HepG2 (cell line): ENCODE measurements at regions not wholly inside any gene's neighbourhood (a gene's known extent, or its start where the extent isn't known, plus 50 kb on each side); places are given as distances from the start of the nearest gene placed in this dataset.
A peak's percentile ranks its signal among the peaks of the same experiment; 100 is the strongest.

Experiments
- ATAC-seq: fragments of 200-7000 bp; cut with Tn5 transposase; 3 replicates; pipeline ENCODE4 v1.9.1; 2020; ENCODE audit warnings: mild to moderate bottlenecking, moderate library complexity
- BruUV-seq: library from RNA; stranded (reverse); fragments of 400-500 nt; replicated peaks from 2 replicates; lab custom pipeline; 2021; lab: Mats Ljungman, UMichigan
- CTCF ChIA-PET: fragments of 300-600 bp; formaldehyde crosslinking; extraction: SDS; loops from one replicate; lab custom pipeline; 2021; ENCODE audit warnings: low total read pairs, inconsistent platforms, low intra/inter-chr PET ratio; lab: Yijun Ruan, JAX
- POLR2A ChIA-PET: fragments of 350-600 bp; sonication (Branson Sonifier 250); formaldehyde crosslinking; loops from one replicate; lab custom pipeline; 2020; ENCODE audit warnings: antibody characterized with exemption, inconsistent platforms; lab: Yijun Ruan, JAX
- DNase-seq: peaks from one replicate; pipeline ENCODE4 v3.0.0-alpha.2; 2015; ENCODE audit warnings: low spot score
- FAIRE-seq: peaks from 3 replicates; lab custom pipeline; 2011; peaks lifted over from hg19 to GRCh38; lab: Jason Lieb, UNC
- H2AFZ ChIP-seq: one replicate; pipeline ENCODE4 v1.6.1; 2011; ENCODE audit warnings: low read length, inconsistent platforms
- H3K27ac ChIP-seq: fragments of 300-600 bp; 3 replicates; pipeline ENCODE4 v1.8.0; 2011; ENCODE audit warnings: mixed run types, mild to moderate bottlenecking, mixed read lengths, low read length, inconsistent platforms; ENCODE audit not compliant: insufficient read depth; ENCODE audit errors: extremely low read length
- H3K27me3 ChIP-seq, 2 experiments: fragments of 200-600 bp in 1 of 2; 2 replicates in 1 of 2; 3 replicates in 1 of 2; pipeline versions ENCODE4 v1.6.0 to v1.8.0; 2011; ENCODE audit warnings: low read length in 2 of 2, mild to moderate bottlenecking in 2 of 2, moderate library complexity in 2 of 2, inconsistent platforms in 1 of 2; ENCODE audit not compliant: insufficient read depth in 2 of 2, control insufficient read depth in 1 of 2
- H3K36me3 ChIP-seq, 2 experiments: fragments of 200-600 bp in 1 of 2; replicated peaks in 1 of 2; 2 replicates in 1 of 2; 3 replicates in 1 of 2; pipeline versions ENCODE4 v1.5.1 to v1.8.0; 2011; ENCODE audit warnings: low read length in 2 of 2, inconsistent platforms in 1 of 2; ENCODE audit not compliant: insufficient read depth in 2 of 2, control insufficient read depth in 1 of 2
- H3K4me1 ChIP-seq: 2 replicates; pipeline ENCODE4 v1.5.1; 2012; ENCODE audit warnings: low read length, inconsistent platforms; ENCODE audit not compliant: insufficient read depth
- H3K4me2 ChIP-seq: 2 replicates; pipeline ENCODE4 v1.6.0; 2011; ENCODE audit warnings: low read depth, low read length, inconsistent platforms
- H3K4me3 ChIP-seq, 3 experiments: fragments of 200-600 bp in 1 of 3; sonication (generic), shearing (Covaris generic) in 1 of 3; replicated peaks in 1 of 3; 2 replicates each; pipeline ENCODE4 v1.5.1; 2011 to 2016; ENCODE audit warnings: low read length in 3 of 3, inconsistent platforms in 2 of 3, low read depth in 2 of 3, mild to moderate bottlenecking in 2 of 3, control low read depth in 1 of 3, mixed read lengths in 1 of 3; ENCODE audit not compliant: insufficient read depth in 1 of 3
- H3K79me2 ChIP-seq: one replicate; pipeline ENCODE4 v1.6.1; 2011; ENCODE audit warnings: low read length, inconsistent platforms; ENCODE audit not compliant: insufficient read depth
- H3K9ac ChIP-seq: 2 replicates; pipeline ENCODE4 v1.6.0; 2011; ENCODE audit warnings: mild to moderate bottlenecking, low read depth, low read length, inconsistent platforms; ENCODE audit not compliant: insufficient read depth
- H3K9me3 ChIP-seq: 2 replicates; pipeline ENCODE4 v1.5.1; 2012; ENCODE audit warnings: mild to moderate bottlenecking, low read length
- H4K20me1 ChIP-seq: 2 replicates; pipeline ENCODE4 v1.6.0; 2011; ENCODE audit warnings: inconsistent platforms, mild to moderate bottlenecking, low read length, moderate library complexity; ENCODE audit not compliant: insufficient read depth
- HMG20B ChIP-seq: conservative IDR thresholded peaks from 2 replicates; pipeline ENCODE4 v1.6.1; 2016; ENCODE audit warnings: missing genetic modification reagents, missing compliant biosample characterization
- PCBP1 ChIP-seq: fragments of 200-400 bp; formaldehyde crosslinking; IDR thresholded peaks from 2 replicates; pipeline ENCODE4 v1.6.1; 2017; ENCODE audit warnings: mild to moderate bottlenecking, low read depth, low read length, borderline replicate concordance
- PCBP2 ChIP-seq: fragments of 200-400 bp; formaldehyde crosslinking; optimal IDR thresholded peaks from 2 replicates; pipeline ENCODE3; 2018; ENCODE audit warnings: low read length, low read depth; ENCODE audit not compliant: poor library complexity, severe bottlenecking
- POLR2AphosphoS2 ChIP-seq: IDR thresholded peaks from 2 replicates; pipeline ENCODE4 v1.6.1; 2011; ENCODE audit warnings: low read depth, low read length, improper control_type of control experiment
- ZC3H4 ChIP-seq: sonication (generic); formaldehyde crosslinking; IDR thresholded peaks from 2 replicates; pipeline ENCODE4 v1.4.0; 2020; ENCODE audit warnings: missing genetic modification reagents, borderline replicate concordance
- ZNF143 ChIP-seq: sonication (generic); formaldehyde crosslinking; IDR thresholded peaks from 2 replicates; pipeline ENCODE4 v1.4.0; 2020; ENCODE audit warnings: missing genetic modification reagents
- ZNF350 ChIP-seq: sonication (generic); formaldehyde crosslinking; IDR thresholded peaks from 2 replicates; pipeline ENCODE4 v1.4.0; 2020; ENCODE audit warnings: mild to moderate bottlenecking, low read depth, missing genetic modification reagents, borderline replicate concordance
- ZNF788 ChIP-seq: sonication (generic); formaldehyde crosslinking; IDR thresholded peaks from 2 replicates; pipeline ENCODE4 v1.5.0; 2020; ENCODE audit warnings: mild to moderate bottlenecking, missing genetic modification reagents, borderline replicate concordance
- WGBS: methylation state at CpG from one replicate; pipeline ENCODE4 v1.1.6; 2017; ENCODE audit warnings: low lambda C conversion rate; 5-methylcytosine and 5-hydroxymethylcytosine counted together
- in situ Hi-C: cut with HindIII; loops from 2 replicates; pipeline ENCODE4 v1.10.0; 2017; ENCODE audit warnings: low pct_unique_long_range_greater_than_20kb; ENCODE audit not compliant: extremely low pct_ligation_motif_present
- intact Hi-C: fragments of 100-400 bp; cut with micrococcal nuclease; formaldehyde crosslinking; loops from one replicate; pipeline ENCODE4 v1.10.0; 2022; ENCODE audit not compliant: unreplicated experiment
- TF ChIP-seq, protein P1 (sequence below): fragments of 450-650 bp; IDR thresholded peaks from 2 replicates; pipeline ENCODE4 v1.6.1; 2016
- TF ChIP-seq, protein P2 (sequence below): sonication (generic); formaldehyde crosslinking; IDR thresholded peaks from 2 replicates; pipeline ENCODE4 v1.5.0; 2020; ENCODE audit warnings: missing genetic modification reagents

DNA sequence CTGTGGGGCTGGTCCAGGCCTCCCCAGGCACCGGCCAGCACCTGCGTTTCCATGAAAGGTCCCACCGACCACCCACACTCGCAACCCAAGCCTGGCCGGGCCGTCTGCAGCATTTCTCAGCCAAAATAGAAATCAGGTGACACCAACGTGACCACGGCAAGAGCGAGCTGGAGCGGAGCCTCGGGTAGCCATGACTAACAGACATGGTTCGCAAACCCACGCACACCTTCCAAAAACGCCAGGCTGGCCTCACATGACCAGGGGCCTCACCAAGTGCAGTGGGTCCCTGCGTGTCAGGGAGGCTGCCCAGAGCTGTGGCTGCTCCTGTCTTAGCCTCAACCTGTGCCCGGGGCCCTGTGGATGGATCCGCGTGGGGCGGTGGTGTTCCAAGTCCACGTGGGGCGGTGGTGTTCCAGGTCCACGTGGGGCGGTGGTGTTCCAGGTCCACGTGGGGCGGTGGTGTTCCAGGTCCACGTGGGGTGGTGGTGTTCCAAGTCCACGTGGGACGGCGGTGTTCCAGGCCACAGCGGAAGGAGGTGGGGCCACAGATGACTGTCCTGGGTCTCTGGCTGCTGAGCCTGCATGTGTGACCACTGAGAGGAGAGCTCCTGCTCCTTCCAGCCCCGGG is 64.4 kb upstream of the ADGRA1 start:
- Histone ChIP-seq H3K27ac (no peak overlapping the region), H2AFZ (no peak overlapping the region), H3K79me2 (no peaks in the 10 kb centered on the region), H3K27me3 (peaks cover 6 to 66% of the 10 kb centered on the region in 2 experiments; a peak in 4 of 5 replicates), H3K9me3 (no peaks in the 10 kb centered on the region), H3K4me3 (no peak overlapping the region), H3K4me1 (peaks cover 9% of the 10 kb centered on the region; the same call in 1 of the 2 replicates), H3K4me2 (no peak overlapping the region), H3K36me3 (no peaks in the 10 kb centered on the region), H4K20me1 (no peaks in the 10 kb centered on the region), H3K9ac (no peak overlapping the region)
- no TSS peak for BruUV-seq
- in situ Hi-C loops (no loop called here), intact Hi-C loops (no loop called here)
- ChIA-PET CTCF (no interaction called here), POLR2A (no interaction called here)
- no peak for ATAC-seq
- no peak for DNase-seq
- FAIRE-seq = no peak
- WGBS = 68% methylated on average over 28 of the region's 31 CpGs
- TF ChIP-seq, protein P1, sequence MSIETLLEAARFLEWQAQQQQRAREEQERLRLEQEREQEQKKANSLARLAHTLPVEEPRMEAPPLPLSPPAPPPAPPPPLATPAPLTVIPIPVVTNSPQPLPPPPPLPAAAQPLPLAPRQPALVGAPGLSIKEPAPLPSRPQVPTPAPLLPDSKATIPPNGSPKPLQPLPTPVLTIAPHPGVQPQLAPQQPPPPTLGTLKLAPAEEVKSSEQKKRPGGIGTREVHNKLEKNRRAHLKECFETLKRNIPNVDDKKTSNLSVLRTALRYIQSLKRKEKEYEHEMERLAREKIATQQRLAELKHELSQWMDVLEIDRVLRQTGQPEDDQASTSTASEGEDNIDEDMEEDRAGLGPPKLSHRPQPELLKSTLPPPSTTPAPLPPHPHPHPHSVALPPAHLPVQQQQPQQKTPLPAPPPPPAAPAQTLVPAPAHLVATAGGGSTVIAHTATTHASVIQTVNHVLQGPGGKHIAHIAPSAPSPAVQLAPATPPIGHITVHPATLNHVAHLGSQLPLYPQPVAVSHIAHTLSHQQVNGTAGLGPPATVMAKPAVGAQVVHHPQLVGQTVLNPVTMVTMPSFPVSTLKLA = peak; percentile 93
- no peak for TF ChIP-seq PCBP2
- TF ChIP-seq, all 625 proteins: peak for 1

DNA sequence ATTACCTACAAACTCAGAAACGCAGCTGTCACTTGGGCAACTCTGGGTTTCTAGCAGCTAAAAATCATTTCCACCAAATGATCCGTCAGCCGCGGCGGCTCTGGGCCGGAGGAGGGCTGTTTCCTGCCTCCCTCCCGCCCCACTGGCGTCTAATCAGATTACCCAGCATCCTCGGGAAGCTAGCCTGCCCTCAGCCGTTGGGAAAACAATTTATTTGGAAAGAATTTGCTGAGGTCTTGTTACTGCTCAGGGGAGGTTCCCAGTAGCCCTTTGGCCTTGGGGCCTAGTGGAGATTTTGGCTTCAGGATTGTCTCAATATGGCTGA is 65.0 kb upstream of the ADGRA1 start:
- Histone ChIP-seq H3K4me3 (peak overlapping the region in 1 of 3 experiments; percentile 32; a peak in 1 of 6 replicates), H3K9me3 (no peaks in the 10 kb centered on the region), H3K9ac (no peak overlapping the region), H2AFZ (no peak overlapping the region), H3K27ac (no peak overlapping the region), H3K4me1 (peaks cover 9% of the 10 kb centered on the region; the same call in 1 of the 2 replicates), H3K4me2 (peak overlapping the region; percentile 61), H3K36me3 (no peaks in the 10 kb centered on the region), H3K79me2 (no peaks in the 10 kb centered on the region), H4K20me1 (no peaks in the 10 kb centered on the region), H3K27me3 (peaks cover 6 to 63% of the 10 kb centered on the region in 2 experiments; a peak in 4 of 5 replicates)
- in situ Hi-C loops (no loop called here), intact Hi-C loops (no loop called here)
- ATAC-seq (peak; percentile 30), DNase-seq (no peak), FAIRE-seq (no peak)
- TF ChIP-seq ZNF350 (CRISPR knock-in tag) (no peak), ZNF788 (CRISPR knock-in tag) (0 out of 2 replicates have a peak, but pooled peaks have one; percentile 25), ZC3H4 (no peak), POLR2AphosphoS2 (no peak), PCBP1 (no peak), ZNF143 (CRISPR knock-in tag) (peak; percentile 50; the same call in 1 of the 2 replicates), HMG20B (CRISPR knock-in tag) (no peak)
- TF ChIP-seq, protein P2, sequence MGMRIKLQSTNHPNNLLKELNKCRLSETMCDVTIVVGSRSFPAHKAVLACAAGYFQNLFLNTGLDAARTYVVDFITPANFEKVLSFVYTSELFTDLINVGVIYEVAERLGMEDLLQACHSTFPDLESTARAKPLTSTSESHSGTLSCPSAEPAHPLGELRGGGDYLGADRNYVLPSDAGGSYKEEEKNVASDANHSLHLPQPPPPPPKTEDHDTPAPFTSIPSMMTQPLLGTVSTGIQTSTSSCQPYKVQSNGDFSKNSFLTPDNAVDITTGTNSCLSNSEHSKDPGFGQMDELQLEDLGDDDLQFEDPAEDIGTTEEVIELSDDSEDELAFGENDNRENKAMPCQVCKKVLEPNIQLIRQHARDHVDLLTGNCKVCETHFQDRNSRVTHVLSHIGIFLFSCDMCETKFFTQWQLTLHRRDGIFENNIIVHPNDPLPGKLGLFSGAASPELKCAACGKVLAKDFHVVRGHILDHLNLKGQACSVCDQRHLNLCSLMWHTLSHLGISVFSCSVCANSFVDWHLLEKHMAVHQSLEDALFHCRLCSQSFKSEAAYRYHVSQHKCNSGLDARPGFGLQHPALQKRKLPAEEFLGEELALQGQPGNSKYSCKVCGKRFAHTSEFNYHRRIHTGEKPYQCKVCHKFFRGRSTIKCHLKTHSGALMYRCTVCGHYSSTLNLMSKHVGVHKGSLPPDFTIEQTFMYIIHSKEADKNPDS (CRISPR knock-in tag) = no peak
- BruUV-seq = no TSS peak
- POLR2A ChIA-PET = no interaction called here
- CTCF ChIA-PET = no interaction called here
- WGBS = 17% methylated on average over 1 of the region's 10 CpGs
